Ovary (tissue), 7 donors: ENCODE measurements at regions not wholly inside any gene's neighbourhood (a gene's known extent, or its start where the extent isn't known, plus 50 kb on each side); places are given as distances from the start of the nearest gene placed in this dataset.

Source experiments
- DNase-seq, 5 donors: peaks; one replicate each; pipeline ENCODE4 v3.0.0-alpha.2; 2019 to 2020
- H3K27ac ChIP-seq, 2 donors: fragments of 200-600 bp; one replicate each; pipeline versions ENCODE4 v1.5.1 to v1.8.0; 2019 to 2022
- H3K27me3 ChIP-seq: fragments of 200-600 bp; one replicate; pipeline ENCODE4 v1.8.0; 2022
- H3K36me3 ChIP-seq: fragments of 200-600 bp; sonication (generic); one replicate; pipeline ENCODE4 v1.5.1; 2019
- H3K4me1 ChIP-seq: one replicate; pipeline ENCODE4 v1.8.1; 2013; ENCODE audit warnings: mild to moderate bottlenecking, moderate library complexity; ENCODE audit not compliant: insufficient read depth
- H3K4me3 ChIP-seq: fragments of 200-600 bp; sonication (generic); one replicate; pipeline ENCODE4 v1.5.1; 2017
- H3K9me3 ChIP-seq, 2 donors: fragments of 200-600 bp in 1 of 2; sonication (generic) in 1 of 2; one replicate each; pipeline versions ENCODE4 v1.5.1 to v1.8.1; 2013 to 2019; ENCODE audit warnings: mild to moderate bottlenecking in 1 of 2, moderate library complexity in 1 of 2
- EP300 ChIP-seq: sonication (generic); formaldehyde crosslinking; IDR thresholded peaks from one replicate; pipeline ENCODE4 v1.6.1; 2017; ENCODE audit warnings: antibody characterized with exemption
- POLR2A ChIP-seq: fragments of 450-650 bp; IDR thresholded peaks from one replicate; pipeline ENCODE4 v1.6.1; 2017; ENCODE audit warnings: antibody characterized with exemption, mild to moderate bottlenecking, moderate library complexity
- WGBS, 3 donors: extraction: QIAGEN DNeasy Blood & Tissue Kit in 1 of 3; methylation state at CpG; one replicate each; pipeline versions ENCODE4 v1.1.5 to v1.1.7; 2013 to 2017; 5-methylcytosine and 5-hydroxymethylcytosine counted together
- intact Hi-C, 4 donors: fragments of 100-400 bp; cut with DNase I; formaldehyde crosslinking; loops; one replicate each; pipeline versions ENCODE4 v1.11.0 to v1.15.1; 2022 to 2023
- TF ChIP-seq, protein P1 (sequence below), 3 donors: fragments of 450-650 bp in 2 of 3; fragments of 200-600 bp in 1 of 3; IDR thresholded peaks; one replicate each; pipeline versions ENCODE4 v1.5.1 to v1.8.0; 2016 to 2022; ENCODE audit warnings: antibody characterized with exemption in 3 of 3, mild to moderate bottlenecking in 1 of 3
- donor health status: DM: no; HTN: no; CAD: no; lungs with moderate emphysema.
- donor health status: DM: no; HTN: no; CAD: no.
- donor health status: Bipolar disorder and iron deficiency.
- donor health status: DM: no; HTN: no; CAD: no.
- donor health status: DM: yes; HTN: yes; CAD: no.

- DNase-seq, result no peak
- 92 to 94% (median 92%) methylated on average over 2 of the region's 2 CpGs for WGBS, 3 donors
- no peaks in the 10 kb centered on the region for H3K27me3 ChIP-seq
- no peaks in the 10 kb centered on the region for H3K36me3 ChIP-seq
- H3K9me3 ChIP-seq, result no peaks in the 10 kb centered on the region
- no peak overlapping the region for H3K27ac ChIP-seq
- TF ChIP-seq EP300, result no peak
- TF ChIP-seq, protein P1, sequence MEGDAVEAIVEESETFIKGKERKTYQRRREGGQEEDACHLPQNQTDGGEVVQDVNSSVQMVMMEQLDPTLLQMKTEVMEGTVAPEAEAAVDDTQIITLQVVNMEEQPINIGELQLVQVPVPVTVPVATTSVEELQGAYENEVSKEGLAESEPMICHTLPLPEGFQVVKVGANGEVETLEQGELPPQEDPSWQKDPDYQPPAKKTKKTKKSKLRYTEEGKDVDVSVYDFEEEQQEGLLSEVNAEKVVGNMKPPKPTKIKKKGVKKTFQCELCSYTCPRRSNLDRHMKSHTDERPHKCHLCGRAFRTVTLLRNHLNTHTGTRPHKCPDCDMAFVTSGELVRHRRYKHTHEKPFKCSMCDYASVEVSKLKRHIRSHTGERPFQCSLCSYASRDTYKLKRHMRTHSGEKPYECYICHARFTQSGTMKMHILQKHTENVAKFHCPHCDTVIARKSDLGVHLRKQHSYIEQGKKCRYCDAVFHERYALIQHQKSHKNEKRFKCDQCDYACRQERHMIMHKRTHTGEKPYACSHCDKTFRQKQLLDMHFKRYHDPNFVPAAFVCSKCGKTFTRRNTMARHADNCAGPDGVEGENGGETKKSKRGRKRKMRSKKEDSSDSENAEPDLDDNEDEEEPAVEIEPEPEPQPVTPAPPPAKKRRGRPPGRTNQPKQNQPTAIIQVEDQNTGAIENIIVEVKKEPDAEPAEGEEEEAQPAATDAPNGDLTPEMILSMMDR (IDR thresholded peaks at IDR 0.05), result no peak
- no peak for TF ChIP-seq POLR2A
- H3K4me3 ChIP-seq, result no peak overlapping the region
- intact Hi-C loops, result no loop called here
- no peaks in the 10 kb centered on the region for H3K4me1 ChIP-seq
Measured at GRCh38 chr2:150690261-150690660, 202.8 kb upstream of the RND3 start.

DNA sequence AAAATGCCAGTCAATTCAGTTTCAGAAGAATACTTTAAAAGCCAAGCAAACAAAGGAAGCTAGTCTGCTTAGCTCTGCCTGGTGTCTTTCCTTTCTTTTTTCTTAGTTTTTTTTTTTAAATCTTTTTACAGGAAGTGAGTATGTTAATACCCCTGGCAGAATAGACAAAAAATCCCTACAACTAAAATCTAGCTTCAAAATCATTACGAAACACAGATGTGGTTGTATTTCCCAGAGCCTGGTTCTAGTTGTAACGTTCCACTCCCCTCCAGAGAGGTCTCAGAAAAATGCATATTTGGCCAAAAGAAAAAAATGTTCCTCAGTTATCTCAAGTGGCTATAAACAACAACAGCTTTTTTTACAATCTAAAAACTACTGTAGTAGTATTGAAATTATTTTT lies 202.1 kb upstream of the RND3 start:
- H3K4me1 ChIP-seq, result no peaks in the 10 kb centered on the region
- no peak overlapping the region for H3K27ac ChIP-seq
- no peak for DNase-seq
- WGBS, 3 donors, result 18 to 27% (median 26%) methylated on average over 2 of the region's 2 CpGs
- H3K36me3 ChIP-seq, result no peaks in the 10 kb centered on the region
- TF ChIP-seq POLR2A, result no peak
- TF ChIP-seq EP300, result no peak
- TF ChIP-seq, protein P1 (IDR thresholded peaks at IDR 0.05), result no peak
- no peaks in the 10 kb centered on the region for H3K9me3 ChIP-seq
- H3K27me3 ChIP-seq, result no peaks in the 10 kb centered on the region
- intact Hi-C loops, result no loop called here
- H3K4me3 ChIP-seq, result no peak overlapping the region

GRCh38 chr2:150688016-150688415 lies 200.5 kb upstream of the RND3 start:
- H3K4me3 ChIP-seq, result no peak overlapping the region
- no peak overlapping the region for H3K27ac ChIP-seq
- intact Hi-C loops, result no loop called here
- TF ChIP-seq, protein P1 (IDR thresholded peaks at IDR 0.05), result no peak
- no peak for TF ChIP-seq POLR2A
- no peak for TF ChIP-seq EP300
- H3K36me3 ChIP-seq, result no peaks in the 10 kb centered on the region
- WGBS, 3 donors, result 47 to 56% (median 50%) methylated on average over 3 of the region's 3 CpGs
- DNase-seq, result no peak
- no peaks in the 10 kb centered on the region for H3K9me3 ChIP-seq
- no peaks in the 10 kb centered on the region for H3K4me1 ChIP-seq
- H3K27me3 ChIP-seq, result no peaks in the 10 kb centered on the region

GRCh38 chr2:150686391-150686790 lies 198.9 kb upstream of the RND3 start:
- intact Hi-C loops, result no loop called here
- H3K27me3 ChIP-seq, result no peaks in the 10 kb centered on the region

More at GRCh38 chr2:150686391-150686790, 198.9 kb upstream of the RND3 start:
- no peak overlapping the region for H3K4me3 ChIP-seq
- DNase-seq, result no peak
- 97 to 99% (median 98%) methylated on average over 1 of the region's 1 CpG for WGBS, 3 donors
- no peaks in the 10 kb centered on the region for H3K4me1 ChIP-seq
- TF ChIP-seq POLR2A (no peak), EP300 (no peak)
- TF ChIP-seq, protein P1 (IDR thresholded peaks at IDR 0.05), result no peak
- no peaks in the 10 kb centered on the region for H3K9me3 ChIP-seq
- H3K36me3 ChIP-seq, result no peaks in the 10 kb centered on the region
- no peak overlapping the region for H3K27ac ChIP-seq
